Stimulated activated CD8-positive, alpha-beta memory T cell treated with anti-CD3 and anti-CD28 coated beads, Interleukin-7, amount 100 ng/mL, for 48 hours (primary cell): ENCODE measurements at regions not wholly inside any gene's neighbourhood (a gene's known extent, or its start where the extent isn't known, plus 50 kb on each side); places are given as distances from the start of the nearest gene placed in this dataset.

Experiments used
- DNase-seq, 2 donors: peaks; one replicate each; pipeline ENCODE4 v3.0.0-alpha.2; 2020; ENCODE audit warnings: low read depth in 1 of 2; ENCODE audit errors: extremely low read depth in 1 of 2

- DNase-seq = no peak
These were observed 471.5 kb downstream of the EPHA4 start for GRCh38 chr2:221100467-221101089.

- no peak for DNase-seq
These were observed 469.0 kb downstream of the EPHA4 start for GRCh38 chr2:221102896-221103688.

GRCh38 chr2:221103930-221104329 lies 468.2 kb downstream of the EPHA4 start:
- DNase-seq = no peak

DNA sequence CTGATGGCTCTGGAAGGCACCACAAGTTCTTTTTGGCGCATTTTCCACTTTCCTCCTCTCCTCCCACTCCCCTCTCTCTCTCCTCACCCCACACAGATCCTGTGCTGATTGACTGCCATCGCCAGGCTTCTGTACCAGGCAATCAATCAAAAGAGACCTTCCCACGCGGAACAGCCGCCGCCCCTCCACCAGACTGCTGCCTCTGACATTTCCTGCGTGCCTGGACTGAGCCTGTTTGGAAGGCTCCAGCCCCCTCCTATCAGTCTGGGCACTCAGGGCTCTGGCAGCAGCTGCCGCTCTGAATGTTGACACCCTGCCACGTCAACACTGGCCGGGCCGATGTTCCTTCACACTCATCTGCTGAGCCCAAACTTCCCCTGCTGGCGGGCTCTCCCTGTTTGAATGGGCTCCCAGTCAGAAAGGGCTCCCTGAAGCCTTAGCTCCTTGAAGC lies 467.7 kb downstream of the EPHA4 start:
- DNase-seq = no peak

DNA sequence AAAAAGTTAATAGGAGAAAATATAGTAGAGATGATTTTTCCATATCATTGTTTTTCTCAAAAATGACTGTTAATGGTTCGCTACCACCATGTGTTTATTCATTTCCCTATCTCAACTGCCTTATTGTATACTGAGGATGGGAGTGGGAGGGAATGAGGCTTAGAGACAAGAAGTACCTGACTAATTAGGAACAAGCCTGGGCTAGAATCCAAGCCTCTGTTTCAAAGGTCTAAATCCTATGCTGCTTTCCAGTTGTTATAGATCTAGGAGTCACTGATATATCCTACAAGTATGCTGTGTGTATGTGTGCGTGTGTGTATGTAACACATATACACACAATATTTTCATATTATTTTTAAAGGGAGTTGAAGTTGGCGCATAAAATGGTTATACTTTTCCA lies 465.9 kb downstream of the EPHA4 start:
- no peak for DNase-seq

- DNase-seq = no peak
These were observed 464.7 kb downstream of the EPHA4 start for GRCh38 chr2:221107424-221107823.

DNA sequence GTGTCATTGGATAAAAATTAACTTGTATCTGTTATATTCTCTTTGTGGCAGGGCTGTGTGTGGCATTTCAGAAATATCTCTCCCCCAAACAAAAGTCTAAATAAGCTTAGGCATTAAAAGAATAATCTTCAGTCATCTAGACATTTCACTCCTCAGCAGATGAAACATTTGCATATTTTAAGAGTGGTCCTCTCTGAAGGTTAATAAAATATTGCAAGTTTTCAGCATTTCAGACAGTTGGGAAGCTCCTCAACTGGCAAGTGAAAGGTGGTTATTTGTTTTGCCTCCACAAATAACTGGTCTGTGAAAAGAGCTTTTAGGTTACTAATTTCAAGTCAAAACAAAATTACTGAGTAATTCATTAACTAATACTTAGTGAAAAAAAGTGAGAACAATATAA lies 462.6 kb downstream of the EPHA4 start:
- DNase-seq = no peak

DNA sequence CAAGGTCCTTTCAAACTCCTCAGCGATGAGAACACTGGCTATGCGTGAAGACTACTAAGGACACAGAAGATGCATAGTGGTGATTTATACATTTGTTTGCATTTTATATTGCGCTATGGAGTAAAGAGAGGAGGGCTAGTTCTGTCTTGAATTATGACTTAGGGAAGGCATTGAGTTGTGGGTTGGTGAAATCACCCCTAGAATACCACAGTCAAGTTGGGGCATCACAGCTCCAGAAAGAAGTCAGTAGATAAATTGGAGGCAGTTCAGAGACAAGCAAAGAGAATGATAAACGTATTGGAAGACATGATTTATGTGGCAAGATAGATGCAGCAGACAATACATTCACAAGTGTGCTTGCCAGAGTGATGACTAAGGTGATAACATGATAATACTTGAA lies 460.4 kb downstream of the EPHA4 start:
- no peak for DNase-seq

GRCh38 chr2:221112744-221113143 lies 459.4 kb downstream of the EPHA4 start:
- no peak for DNase-seq

GRCh38 chr2:221115944-221116343 lies 456.2 kb downstream of the EPHA4 start:
- DNase-seq = no peak

GRCh38 chr2:221120643-221121042 lies 451.5 kb downstream of the EPHA4 start:
- DNase-seq = no peak

DNA sequence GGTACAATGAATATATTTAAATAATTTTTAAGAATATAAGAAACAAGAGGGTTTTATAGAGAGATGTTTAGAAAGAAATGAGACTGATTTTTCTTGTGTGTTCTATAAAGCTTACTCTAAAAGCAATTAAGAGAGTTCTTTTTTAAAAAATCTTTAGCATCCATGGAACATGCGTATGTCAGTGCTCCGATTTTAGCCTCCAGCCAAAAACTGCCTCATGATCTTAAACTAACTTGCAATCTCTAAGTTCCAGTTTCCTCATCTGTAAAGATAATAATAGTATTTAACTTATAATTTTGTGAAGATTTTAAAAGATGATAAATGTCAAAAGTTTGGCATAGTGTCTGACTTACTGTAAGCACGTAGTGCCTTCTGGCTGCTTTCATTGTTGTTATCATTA lies 448.7 kb downstream of the EPHA4 start:
- DNase-seq = no peak

GRCh38 chr2:221124532-221125240 lies 447.4 kb downstream of the EPHA4 start:
- no peak for DNase-seq

GRCh38 chr2:221125691-221126090 lies 446.4 kb downstream of the EPHA4 start:
- DNase-seq = no peak

DNA sequence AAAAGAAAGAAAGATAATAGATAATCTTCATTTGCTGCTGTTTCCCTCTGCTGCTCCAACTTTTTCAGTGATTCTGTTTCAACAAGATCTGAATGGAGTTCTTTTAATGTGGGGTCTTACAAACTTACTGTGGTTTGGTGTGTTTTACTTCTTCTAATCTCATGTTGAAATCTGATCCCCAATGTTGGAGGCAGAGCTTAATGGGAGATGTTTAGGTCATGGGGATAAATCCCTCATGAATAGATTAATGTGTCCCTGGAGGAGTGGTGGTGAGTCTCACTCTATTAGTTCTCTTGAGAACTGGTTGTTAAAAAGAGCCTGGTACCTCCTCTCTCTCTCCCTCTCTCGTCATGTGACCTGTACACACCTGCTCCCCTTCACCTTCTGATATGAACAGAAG lies 442.4 kb downstream of the EPHA4 start:
- DNase-seq = no peak

- no peak for DNase-seq
These were observed 441.7 kb downstream of the EPHA4 start for GRCh38 chr2:221130431-221130830.

DNA sequence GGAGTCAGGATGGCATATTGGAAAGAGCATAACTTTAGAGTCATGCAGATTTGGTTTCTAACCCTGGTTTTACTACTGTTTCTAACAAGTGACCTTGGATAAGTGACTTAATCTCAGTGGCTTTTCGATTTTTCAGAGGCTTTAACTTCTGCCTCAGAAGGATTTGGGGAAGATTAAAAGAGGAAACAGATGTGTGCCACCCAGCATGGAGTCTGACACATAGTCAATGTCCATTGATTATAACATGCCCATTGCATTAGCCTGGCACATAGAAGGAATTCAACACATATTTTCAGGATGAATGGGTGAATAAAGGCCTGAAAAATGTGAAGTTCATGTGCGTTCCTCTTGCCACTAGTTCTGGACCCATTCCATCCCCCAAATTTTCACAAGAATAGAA lies 438.2 kb downstream of the EPHA4 start:
- no peak for DNase-seq

- no peak for DNase-seq
These were observed 437.4 kb downstream of the EPHA4 start for GRCh38 chr2:221134718-221135117.

GRCh38 chr2:221135699-221136098 lies 436.4 kb downstream of the EPHA4 start:
- no peak for DNase-seq

DNA sequence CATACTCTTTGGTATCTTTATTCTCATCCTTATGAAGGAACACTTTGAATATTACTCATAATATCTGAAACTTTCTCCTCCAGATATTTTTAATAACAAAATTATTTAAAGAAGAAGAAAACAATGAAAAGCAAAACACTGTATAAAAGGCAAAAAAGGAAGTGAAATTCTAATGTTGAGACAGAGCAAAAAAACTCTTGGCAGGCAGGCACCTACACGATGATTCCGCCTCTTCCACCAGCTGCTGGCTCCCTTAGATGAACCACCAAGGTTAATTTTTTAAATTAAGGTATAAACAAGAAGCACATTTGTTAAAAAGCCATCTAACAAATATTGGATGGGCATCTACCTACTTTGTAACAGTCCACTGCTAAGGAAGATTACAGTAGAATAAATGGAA lies 434.7 kb downstream of the EPHA4 start:
- no peak for DNase-seq

- DNase-seq = no peak
These were observed 429.8 kb downstream of the EPHA4 start for GRCh38 chr2:221142341-221142740.

- DNase-seq = no peak
These were observed 428.9 kb downstream of the EPHA4 start for GRCh38 chr2:221143231-221143630.
